CD4-positive, alpha-beta T cell (primary cell): ENCODE measurements at regions not wholly inside any gene's neighbourhood (a gene's known extent, or its start where the extent isn't known, plus 50 kb on each side); places are given as distances from the start of the nearest gene placed in this dataset.

Experiments
- ATAC-seq: fragments of 200-7000 bp; cut with Tn5 transposase; one replicate; pipeline ENCODE4 v1.10.0; 2022; ENCODE audit warnings: mild to moderate bottlenecking; ENCODE audit not compliant: poor library complexity
- CTCF ChIA-PET: fragments of 350-600 bp; sonication (Branson Sonifier 250); formaldehyde crosslinking; loops from one replicate; lab custom pipeline; 2021; ENCODE audit warnings: antibody characterized with exemption, inconsistent platforms; lab: Charles Lee
- POLR2A ChIA-PET: fragments of 350-600 bp; sonication (Branson Sonifier 250); formaldehyde crosslinking; loops from one replicate; lab custom pipeline; 2021; ENCODE audit warnings: antibody characterized with exemption, inconsistent platforms; lab: Charles Lee
- DNase-seq, 14 experiments: peaks; one replicate each; pipeline ENCODE4 v3.0.0-alpha.2; 2013 to 2020; ENCODE audit warnings: mixed read lengths in 2 of 14
- H3K27ac ChIP-seq, 2 donors: one replicate each; pipeline versions ENCODE4 v1.5.1 to v1.7.0; 2013; ENCODE audit warnings: low read length in 2 of 2, low read depth in 1 of 2, mild to moderate bottlenecking in 1 of 2
- H3K27me3 ChIP-seq, 2 experiments: 1 replicate in 1 of 2; 2 replicates in 1 of 2; pipeline versions ENCODE4 v1.6.1 to v1.7.0; 2013; ENCODE audit warnings: low read length in 2 of 2, control low read depth in 1 of 2, mild to moderate bottlenecking in 1 of 2, moderate library complexity in 1 of 2; ENCODE audit not compliant: insufficient read depth in 2 of 2, control insufficient read depth in 1 of 2
- H3K36me3 ChIP-seq: one replicate; pipeline ENCODE4 v1.6.1; 2013; ENCODE audit warnings: low read length, control low read depth; ENCODE audit not compliant: insufficient read depth
- H3K4me1 ChIP-seq: one replicate; pipeline ENCODE4 v1.6.1; 2013; ENCODE audit warnings: low read length, control low read depth; ENCODE audit not compliant: insufficient read depth
- H3K4me3 ChIP-seq: one replicate; pipeline ENCODE4 v1.5.1; 2013; ENCODE audit warnings: mild to moderate bottlenecking, low read length, moderate library complexity
- H3K9me3 ChIP-seq, 2 experiments: 1 replicate in 1 of 2; 2 replicates in 1 of 2; pipeline versions ENCODE4 v1.6.1 to v1.7.0; 2013; ENCODE audit warnings: low read length in 2 of 2, mild to moderate bottlenecking in 2 of 2, control low read depth in 1 of 2, moderate library complexity in 1 of 2; ENCODE audit not compliant: control insufficient read depth in 1 of 2, insufficient read depth in 1 of 2
- H3K27ac Mint-ChIP-seq: one replicate; pipeline ENCODE4 v1.8.0; 2020; ENCODE audit warnings: mixed read lengths
- H3K27me3 Mint-ChIP-seq: one replicate; pipeline ENCODE4 v1.8.0; 2021; ENCODE audit warnings: mixed read lengths
- H3K36me3 Mint-ChIP-seq: one replicate; pipeline ENCODE4 v1.8.0; 2021; ENCODE audit warnings: low read depth, mixed read lengths
- H3K4me1 Mint-ChIP-seq: one replicate; pipeline ENCODE4 v1.8.0; 2021; ENCODE audit warnings: low read depth, mixed read lengths
- H3K4me3 Mint-ChIP-seq: one replicate; pipeline ENCODE4 v1.8.0; 2020; ENCODE audit warnings: mild to moderate bottlenecking, mixed read lengths
- H3K9me3 Mint-ChIP-seq: one replicate; pipeline ENCODE4 v1.8.0; 2020; ENCODE audit warnings: mixed read lengths
- intact Hi-C, 2 experiments: fragments of 100-400 bp; cut with DNase I in 1 of 2; cut with micrococcal nuclease in 1 of 2; formaldehyde crosslinking; loops; one replicate each; pipeline versions ENCODE4 v1.15.1 to v1.9.0; 2023 to 2025; cut with DNase I, micrococcal nuclease
- TF ChIP-seq, protein P1 (sequence below): fragments of 200-600 bp; IDR thresholded peaks from one replicate; pipeline ENCODE4 v1.8.0; 2022; ENCODE audit warnings: antibody characterized with exemption, mild to moderate bottlenecking

GRCh38 chr6:12224251-12224650 is 65.9 kb upstream of the EDN1 start:
- no peaks in the 10 kb centered on the region for H3K36me3 ChIP-seq
- no peak overlapping the region for H3K27ac ChIP-seq
- no peak for ATAC-seq
- no peak overlapping the region for H3K27ac Mint-ChIP-seq
- H3K9me3 ChIP-seq: no peaks in the 10 kb centered on the region
- no peaks in the 10 kb centered on the region for H3K27me3 Mint-ChIP-seq
- H3K4me1 Mint-ChIP-seq: no peaks in the 10 kb centered on the region
- ChIA-PET POLR2A (no interaction called here), CTCF (interaction anchor here (0.7 kb wide), 1 partner anchor 24 kb away, joined by 3 read pairs; no protein-coding TSS in a partner anchor)
- no peaks in the 10 kb centered on the region for H3K4me1 ChIP-seq
- intact Hi-C loops: no loop called here
- no peaks in the 10 kb centered on the region for H3K27me3 ChIP-seq
- no peak overlapping the region for H3K4me3 ChIP-seq
- H3K9me3 Mint-ChIP-seq: no peaks in the 10 kb centered on the region
- no peak for DNase-seq
- TF ChIP-seq, protein P1, sequence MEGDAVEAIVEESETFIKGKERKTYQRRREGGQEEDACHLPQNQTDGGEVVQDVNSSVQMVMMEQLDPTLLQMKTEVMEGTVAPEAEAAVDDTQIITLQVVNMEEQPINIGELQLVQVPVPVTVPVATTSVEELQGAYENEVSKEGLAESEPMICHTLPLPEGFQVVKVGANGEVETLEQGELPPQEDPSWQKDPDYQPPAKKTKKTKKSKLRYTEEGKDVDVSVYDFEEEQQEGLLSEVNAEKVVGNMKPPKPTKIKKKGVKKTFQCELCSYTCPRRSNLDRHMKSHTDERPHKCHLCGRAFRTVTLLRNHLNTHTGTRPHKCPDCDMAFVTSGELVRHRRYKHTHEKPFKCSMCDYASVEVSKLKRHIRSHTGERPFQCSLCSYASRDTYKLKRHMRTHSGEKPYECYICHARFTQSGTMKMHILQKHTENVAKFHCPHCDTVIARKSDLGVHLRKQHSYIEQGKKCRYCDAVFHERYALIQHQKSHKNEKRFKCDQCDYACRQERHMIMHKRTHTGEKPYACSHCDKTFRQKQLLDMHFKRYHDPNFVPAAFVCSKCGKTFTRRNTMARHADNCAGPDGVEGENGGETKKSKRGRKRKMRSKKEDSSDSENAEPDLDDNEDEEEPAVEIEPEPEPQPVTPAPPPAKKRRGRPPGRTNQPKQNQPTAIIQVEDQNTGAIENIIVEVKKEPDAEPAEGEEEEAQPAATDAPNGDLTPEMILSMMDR: no peak
- H3K4me3 Mint-ChIP-seq: no peak overlapping the region
- H3K36me3 Mint-ChIP-seq: no peaks in the 10 kb centered on the region

- no peak overlapping the region for H3K27ac ChIP-seq
- Mint-ChIP-seq H3K4me1 (peaks cover 15% of the 10 kb centered on the region), H3K4me3 (no peak overlapping the region), H3K27me3 (no peaks in the 10 kb centered on the region), H3K9me3 (no peaks in the 10 kb centered on the region), H3K36me3 (no peaks in the 10 kb centered on the region), H3K27ac (no peak overlapping the region)
- intact Hi-C loops: no loop called here
- no peak overlapping the region for H3K4me3 ChIP-seq
- ATAC-seq (no peak), DNase-seq (no peak)
- H3K4me1 ChIP-seq: peaks cover 10% of the 10 kb centered on the region
- ChIA-PET CTCF (no interaction called here), POLR2A (no interaction called here)
- H3K36me3 ChIP-seq: no peaks in the 10 kb centered on the region
- H3K27me3 ChIP-seq: no peaks in the 10 kb centered on the region
- no peaks in the 10 kb centered on the region for H3K9me3 ChIP-seq
- TF ChIP-seq, protein P1: no peak
These were observed 61.6 kb upstream of the EDN1 start for GRCh38 chr6:12228447-12229146.

- Mint-ChIP-seq H3K4me3 (no peak overlapping the region), H3K36me3 (no peaks in the 10 kb centered on the region), H3K27me3 (no peaks in the 10 kb centered on the region), H3K27ac (no peak overlapping the region), H3K4me1 (peaks cover 22% of the 10 kb centered on the region), H3K9me3 (no peaks in the 10 kb centered on the region)
- H3K9me3 ChIP-seq: no peaks in the 10 kb centered on the region
- no peak overlapping the region for H3K4me3 ChIP-seq
- peaks cover 15% of the 10 kb centered on the region for H3K4me1 ChIP-seq
- H3K27me3 ChIP-seq: no peaks in the 10 kb centered on the region
- ATAC-seq: no peak
- no peak overlapping the region for H3K27ac ChIP-seq
- DNase-seq: no peak
- intact Hi-C loops: no loop called here
- TF ChIP-seq, protein P1: no peak
- ChIA-PET POLR2A (interaction anchor here (0.8 kb wide), 1 partner anchor 28 kb away, joined by 3 read pairs; no protein-coding TSS in a partner anchor), CTCF (no interaction called here)
- H3K36me3 ChIP-seq: no peaks in the 10 kb centered on the region
These were observed 60.8 kb upstream of the EDN1 start for GRCh38 chr6:12229332-12229731.
